NCI-H2196 (cell line): ENCODE measurements at regions not wholly inside any gene's neighbourhood (a gene's known extent, or its start where the extent isn't known, plus 50 kb on each side); places are given as distances from the start of the nearest gene placed in this dataset.
"Not testable (repeated sequence)": the region's sequence is repeated elsewhere in the genome, so short reads cannot be mapped to it uniquely, and the experiment has no call there.

Experiments used
- DNase-seq: peaks from one replicate; lab custom pipeline; 2025; ENCODE audit not compliant: unreplicated experiment; lab: John Stamatoyannopoulos, UW

DNA sequence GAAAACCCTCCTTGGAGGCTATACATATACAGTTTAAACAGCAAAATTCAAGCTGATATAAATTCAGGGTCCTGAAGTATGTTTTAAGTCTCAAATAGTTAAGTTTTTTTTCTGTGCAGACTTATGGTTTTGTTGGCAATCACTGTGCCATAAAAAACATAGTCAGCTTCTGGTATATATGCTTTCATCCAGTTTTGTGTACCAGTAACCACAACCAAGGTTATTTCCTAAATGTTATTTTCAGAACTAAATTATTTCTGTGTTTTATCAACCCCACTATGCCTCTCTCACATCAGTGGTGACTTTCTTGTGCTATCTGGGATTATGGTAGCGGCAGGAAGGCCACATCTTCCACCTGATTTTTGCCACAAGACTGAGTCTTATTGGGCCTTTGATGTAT is 107.7 kb upstream of the SMARCA2 start:
- DNase-seq: no peak

DNA sequence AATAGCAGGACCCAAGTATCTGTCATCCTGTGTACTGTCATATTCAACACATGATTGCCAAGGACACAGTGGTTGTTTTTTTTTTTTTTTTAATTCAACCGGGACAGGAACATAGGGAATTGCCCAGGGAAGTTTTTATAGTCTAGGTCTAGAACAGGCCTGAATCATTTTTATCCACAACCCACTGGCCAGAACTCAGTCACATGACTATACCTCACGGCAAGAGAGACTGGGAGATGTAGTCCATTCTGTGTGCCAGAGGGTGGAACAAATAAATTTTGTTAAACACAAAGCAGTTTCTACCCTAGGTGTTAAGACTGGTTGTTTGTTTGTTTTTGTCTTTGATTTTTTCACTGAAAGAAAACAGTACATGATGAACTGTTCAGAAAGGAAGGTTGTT is 105.8 kb upstream of the SMARCA2 start:
- no peak for DNase-seq

DNA sequence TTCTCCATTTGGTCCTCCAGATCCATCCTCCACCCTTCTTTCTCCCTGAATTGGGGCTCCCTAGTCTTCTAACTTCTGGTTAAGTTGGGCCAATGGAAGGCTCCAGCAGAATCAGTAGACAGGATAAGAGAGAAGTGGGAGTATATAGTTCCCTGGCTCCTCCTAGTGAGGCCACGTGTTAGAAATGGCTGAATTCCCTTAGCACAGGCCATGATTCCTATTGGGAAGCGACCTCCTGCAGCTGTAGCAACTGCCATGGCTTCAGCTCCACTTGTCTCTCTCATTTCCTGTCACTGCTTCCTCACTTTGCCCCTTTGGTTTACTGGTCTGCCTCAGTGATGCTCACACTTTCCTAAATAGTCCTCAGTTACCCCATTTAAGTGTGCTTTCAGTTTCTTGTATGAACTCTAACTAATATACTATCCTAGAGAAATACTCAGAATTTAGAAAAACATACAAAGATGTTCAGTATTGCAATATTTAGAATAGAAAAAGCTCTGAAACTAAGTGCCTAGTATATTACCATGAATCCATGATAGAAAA is 104.8 kb upstream of the SMARCA2 start:
- DNase-seq: no peak

DNA sequence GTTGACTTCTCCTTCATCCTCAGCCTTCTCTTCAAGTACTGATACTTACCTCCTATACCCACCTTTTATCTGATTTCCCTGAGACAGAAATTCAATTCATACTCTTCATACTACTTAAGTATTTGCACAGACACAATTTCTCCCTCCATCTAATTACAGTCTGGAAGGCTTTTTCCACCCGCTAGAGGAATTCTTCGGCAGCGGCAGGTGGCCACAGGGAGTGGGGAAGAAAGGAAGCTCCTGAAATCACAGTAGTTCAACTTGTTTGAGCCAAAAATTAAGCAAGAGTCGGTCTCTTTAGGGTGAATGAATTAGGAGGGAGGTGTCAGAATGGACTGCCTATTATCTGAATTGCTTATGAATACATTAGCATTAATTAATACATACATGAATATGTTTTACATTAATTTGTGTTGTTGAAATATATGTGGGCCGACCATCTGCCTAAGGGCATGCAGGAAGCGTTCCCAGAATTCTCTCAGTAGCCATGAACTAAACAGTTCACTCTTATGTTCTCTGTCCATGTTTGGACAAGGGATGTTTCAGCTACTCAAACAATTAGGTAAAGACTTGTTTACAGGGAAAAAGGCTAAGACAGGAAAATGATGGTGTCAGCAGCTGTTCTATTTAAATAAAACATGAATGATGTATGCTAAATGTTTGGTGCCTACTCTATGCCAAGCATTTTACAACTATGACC is 101.4 kb upstream of the SMARCA2 start:
- no peak for DNase-seq

DNA sequence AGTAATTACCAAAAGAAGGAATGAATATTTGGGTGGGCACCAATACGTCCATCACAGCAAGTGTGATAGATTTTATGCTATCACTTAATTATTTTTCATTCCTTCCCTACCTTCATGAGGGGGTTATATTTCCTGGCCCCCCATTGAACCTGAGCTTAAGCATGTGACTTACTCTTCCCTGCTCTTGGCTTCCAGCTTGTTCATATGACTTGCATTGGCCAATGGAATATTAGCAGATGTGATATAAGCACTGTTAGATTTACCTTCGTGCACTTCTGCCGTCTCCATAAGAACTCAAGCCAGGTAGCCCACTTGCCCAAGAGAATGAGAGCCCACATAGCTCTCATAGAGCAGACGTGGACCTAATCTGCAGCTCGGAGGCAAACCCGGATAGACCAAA is 99.1 kb upstream of the SMARCA2 start:
- no peak for DNase-seq

DNA sequence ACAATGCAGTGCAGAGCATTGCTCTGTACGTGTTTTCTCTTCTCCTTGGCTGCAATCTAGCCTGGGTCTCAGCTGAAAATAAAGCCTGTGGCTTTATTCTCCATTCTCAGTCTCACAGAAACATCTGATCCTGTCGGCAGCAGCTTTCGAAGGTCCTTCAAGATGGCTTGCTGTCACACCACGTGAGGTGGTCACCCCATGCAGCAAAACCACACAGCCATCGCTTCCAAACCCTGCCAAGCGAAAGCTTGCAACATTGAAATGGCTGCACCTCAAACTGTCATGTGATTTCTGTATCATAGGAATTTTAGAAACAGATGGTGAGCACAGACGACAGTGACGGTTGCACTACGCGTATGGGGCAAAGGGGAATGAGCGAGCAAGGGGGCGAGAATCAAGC is 98.5 kb upstream of the SMARCA2 start:
- no peak for DNase-seq

DNA sequence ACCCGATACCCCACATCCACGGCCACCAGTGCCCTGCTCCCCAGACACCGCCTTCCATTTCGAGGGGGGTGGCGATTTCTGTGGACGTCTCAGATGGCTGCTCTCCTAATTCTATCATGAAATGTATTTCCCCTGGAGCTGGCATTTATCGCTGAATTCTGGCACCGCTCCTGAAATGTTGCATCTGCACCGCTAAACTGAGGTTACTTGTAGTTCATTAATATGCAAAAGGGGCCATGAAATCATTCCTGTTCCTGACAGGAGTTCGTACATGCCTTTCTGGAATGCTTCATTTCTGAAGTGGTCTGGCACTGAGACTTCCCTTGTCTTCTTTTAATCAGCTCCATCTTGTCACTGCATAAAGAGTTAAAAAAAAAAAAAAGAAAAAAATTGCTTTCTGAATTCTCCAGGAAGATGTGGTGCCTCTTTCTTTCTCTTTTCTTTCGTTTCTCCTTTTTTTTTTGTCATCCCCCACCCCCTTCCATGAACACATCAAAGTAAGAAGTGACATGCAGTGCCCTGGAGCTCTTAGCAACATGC is 97.7 kb upstream of the SMARCA2 start:
- DNase-seq: no peak

DNA sequence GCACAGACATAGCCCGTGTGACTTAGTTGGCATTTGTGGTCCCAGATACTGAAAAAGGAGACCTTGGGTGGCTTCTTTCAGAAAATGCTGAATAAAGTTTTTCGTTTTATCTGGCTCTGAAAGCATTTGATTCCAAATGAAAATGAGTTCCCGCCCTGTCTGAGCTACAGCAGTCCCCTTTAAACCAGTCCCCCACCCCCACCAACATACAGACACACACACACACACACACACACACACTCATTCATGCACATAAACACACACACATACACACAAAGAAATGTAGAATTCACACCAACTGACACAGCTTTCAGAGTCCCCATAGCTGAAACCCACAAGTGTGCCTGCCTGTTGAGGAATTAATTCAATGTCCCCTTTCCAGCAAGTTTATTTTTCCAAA is 97.0 kb upstream of the SMARCA2 start:
- DNase-seq: no peak

DNA sequence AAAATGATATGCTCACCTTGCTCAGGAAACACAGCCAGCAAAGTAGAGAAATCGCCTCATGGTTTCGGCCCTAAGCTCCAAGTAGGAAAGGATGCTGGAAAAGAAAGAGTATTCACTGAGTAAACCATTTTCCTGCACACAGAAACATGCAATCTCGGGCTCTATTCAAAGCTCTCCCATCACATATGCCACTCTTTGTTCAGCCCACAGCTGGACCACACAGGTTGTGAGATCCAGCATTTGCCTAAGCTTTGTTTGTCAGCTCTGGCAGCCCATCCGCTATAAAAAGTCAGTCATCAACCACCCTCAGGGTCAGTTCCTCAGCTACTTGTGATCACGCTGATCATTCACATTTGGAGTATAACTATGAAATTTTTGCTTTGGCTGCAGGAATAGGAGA is 96.5 kb upstream of the SMARCA2 start:
- DNase-seq: no peak

DNA sequence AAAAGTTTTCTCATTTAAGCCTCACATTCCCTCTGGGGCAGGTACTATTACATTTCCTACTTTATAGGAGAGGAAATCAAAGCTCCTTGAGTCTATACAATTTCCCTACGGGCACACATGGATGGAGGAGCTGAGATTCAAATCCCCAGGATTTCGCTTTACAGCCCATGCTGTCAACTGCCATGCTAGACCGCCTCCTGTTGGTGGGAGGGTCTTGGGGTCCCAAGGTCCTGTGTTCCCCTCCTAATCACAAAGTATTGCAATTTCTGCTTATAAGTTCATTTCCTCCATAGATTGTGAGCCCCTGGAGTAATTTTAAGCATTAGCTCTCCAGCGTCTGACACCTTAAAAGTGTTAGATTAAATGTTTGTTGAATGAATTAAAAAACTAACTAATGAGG is 95.9 kb upstream of the SMARCA2 start:
- no peak for DNase-seq

DNA sequence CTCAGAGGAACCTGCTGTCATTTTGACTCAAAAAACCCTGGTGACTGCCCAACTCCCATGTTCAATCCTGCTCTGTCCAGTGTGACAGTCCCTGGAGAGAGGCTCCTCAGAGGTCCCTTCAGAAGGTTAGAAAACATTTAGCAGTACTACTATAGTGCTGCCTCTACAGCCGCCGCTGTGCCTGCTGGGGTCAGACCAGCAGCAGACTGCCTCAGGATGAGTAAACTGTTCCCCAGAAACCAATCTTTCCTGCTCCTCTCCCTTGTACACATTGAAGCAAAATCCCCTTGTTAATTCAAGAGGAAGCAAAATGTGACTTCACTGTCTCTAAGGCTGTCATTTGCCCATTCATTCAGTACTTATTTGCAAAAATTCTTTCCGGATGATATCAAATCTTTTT is 94.8 kb upstream of the SMARCA2 start:
- no peak for DNase-seq

DNA sequence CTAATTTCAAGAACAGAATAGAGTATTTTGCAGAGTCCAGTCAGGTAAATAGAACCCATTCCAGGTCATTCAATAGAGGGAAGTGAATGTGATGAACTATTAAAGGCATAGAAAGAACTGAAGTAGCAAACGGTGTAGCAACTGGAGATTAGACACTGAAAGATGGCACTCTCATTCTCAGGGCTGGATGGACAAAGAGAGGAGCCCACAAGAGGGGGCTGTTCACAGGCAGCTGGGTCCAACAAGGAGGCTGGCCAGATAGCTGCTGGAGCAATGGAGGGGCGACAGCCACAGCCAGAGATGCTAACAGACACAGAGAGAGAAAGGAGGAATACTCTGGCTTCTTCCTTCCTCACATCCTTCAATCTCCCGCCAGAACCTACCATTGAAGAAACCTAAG is 93.1 kb upstream of the SMARCA2 start:
- DNase-seq: no peak

DNA sequence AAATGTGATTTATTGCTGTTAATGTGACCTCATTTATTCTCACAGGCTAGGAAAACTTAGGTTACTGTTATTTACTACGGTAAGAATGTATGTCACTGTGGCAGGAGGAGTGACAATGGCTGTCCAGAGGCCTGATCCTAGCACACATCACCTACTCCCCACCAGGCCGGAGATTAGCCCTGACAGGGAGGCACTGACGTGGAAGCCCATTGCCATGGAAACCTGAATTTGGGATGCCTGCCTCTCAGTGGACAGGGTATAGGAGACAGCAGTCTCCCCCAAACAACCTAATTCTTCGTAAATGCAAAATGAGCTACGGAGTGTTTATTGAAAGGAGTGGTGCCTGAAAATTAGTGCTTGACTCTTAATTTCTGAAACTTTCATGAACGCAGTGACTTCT is 87.6 kb upstream of the SMARCA2 start:
- no peak for DNase-seq

DNA sequence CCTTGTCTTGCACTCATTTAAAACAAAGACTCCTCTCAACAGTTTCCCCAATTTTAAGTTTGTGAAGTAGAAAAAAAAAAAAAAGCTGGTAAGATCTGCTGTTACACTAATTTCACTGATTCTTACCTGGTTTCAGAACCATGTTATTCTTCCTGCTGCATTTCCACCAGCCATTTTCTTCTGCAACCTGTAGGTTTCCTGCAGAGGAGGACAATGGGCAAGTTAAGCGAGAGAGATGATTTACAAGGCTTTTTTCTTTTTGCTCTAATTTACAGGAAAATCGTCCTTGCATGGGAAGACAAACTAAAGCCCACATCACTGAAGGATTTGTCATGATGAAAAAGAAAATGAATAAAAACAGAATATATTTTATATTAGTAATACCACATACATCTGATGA is 86.0 kb upstream of the SMARCA2 start:
- DNase-seq: no peak

DNA sequence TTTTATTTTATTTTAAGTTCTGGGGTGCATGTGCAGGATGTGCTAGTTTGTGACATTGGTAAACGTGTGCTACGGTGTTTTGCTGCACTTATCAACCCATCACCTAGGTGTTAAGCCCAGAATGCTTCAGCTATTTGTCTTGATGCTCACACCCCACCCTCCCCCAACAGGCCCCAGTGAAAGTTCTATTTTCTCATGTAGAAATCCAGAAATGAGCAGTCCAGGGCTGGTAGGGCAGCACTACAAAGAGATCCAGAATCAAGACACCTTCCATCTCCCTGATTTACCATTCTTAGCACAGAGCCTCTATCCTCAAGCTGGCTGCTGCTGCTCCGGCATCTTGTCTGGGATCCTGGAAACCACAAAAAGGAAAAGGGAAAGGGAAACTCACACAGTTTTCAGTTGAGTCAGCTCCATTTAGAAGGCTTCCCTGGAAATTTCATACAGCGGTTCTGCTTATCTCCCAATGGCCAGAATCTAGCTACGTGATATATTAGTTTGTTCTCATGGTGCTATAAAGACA is 85.4 kb upstream of the SMARCA2 start:
- DNase-seq: no peak

DNA sequence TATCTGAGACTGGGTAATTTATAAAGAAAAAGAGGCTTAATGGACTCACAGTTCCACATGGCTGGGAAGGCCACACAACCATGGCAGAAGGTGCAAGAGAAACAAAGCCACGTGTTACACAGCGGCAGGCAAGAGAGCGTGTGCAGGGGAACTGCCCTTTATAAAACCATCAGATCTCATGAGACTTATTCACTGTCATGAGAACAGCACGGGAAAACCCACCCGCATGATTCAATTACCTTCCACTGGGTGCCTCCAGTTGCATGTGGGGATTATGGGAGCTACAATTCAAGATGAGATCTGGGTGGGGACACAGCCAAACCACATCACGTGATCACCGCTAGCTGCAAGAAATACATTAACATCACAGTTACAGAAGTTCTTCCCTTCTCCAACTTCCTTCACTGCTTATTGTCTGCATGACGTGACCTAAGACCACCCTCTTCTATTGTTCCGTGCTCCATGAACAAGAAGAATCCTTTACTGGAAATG is 84.9 kb upstream of the SMARCA2 start:
- not testable (repeated sequence) for DNase-seq

DNA sequence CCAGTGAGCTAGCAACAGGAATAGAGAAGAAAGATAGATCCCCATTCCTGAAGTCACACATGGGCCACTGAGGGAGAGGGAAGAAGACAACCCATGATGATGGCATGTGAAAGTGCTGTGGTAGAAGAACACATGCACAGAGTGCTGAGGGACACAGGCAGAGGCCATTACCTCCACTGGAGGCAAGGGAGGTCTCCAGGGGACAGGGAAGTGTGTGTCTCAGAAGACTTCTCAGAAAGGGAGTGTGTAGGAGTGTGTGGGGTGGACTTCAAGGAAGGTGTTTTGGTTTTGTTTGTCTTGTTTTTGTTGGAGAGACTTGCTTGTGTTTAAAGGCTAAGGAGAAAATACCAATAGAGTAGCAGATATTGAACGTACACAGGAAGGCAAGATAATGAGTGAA is 77.0 kb upstream of the SMARCA2 start:
- no peak for DNase-seq

DNA sequence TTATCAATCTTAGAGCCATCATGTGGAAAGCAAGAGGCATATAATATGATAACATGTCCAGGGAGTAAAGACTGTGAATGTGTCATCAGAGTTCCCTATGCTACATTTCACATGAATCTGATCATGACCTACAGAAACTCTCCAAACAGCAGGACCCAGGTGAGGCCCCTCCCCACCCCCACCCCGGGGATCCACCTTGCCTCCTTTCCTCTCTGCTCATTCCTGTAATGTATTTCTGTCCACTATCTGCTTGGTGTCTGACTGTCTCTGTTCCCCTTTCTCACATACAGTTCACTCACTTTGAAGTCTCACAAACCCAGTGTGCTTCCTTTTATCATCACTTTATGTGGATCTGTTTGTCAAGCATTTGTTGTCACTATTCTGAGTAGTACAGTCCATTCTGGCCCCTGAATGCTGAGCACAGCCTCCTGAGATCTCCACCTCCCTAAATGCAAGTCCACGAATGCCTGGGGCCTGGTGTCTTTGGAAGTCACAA is 76.4 kb upstream of the SMARCA2 start:
- DNase-seq: no peak

DNA sequence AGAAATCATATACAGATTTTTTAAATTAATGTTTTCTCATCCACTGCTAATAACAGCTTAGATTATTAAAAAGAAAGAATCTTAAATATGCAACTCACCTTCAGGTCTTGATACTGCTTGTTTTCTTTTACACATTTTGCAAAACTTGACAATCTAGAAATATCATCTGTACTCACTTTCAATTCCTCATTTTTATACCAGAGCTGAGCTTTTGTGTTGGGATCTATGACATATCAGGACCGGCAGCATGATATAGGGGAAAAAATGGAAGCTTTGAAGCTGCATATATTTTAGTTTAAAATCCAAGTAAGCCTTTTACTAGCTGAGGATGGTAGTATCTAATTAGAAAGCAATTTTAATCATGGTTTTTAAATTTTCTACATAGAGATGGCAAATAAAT is 75.7 kb upstream of the SMARCA2 start:
- DNase-seq: no peak

DNA sequence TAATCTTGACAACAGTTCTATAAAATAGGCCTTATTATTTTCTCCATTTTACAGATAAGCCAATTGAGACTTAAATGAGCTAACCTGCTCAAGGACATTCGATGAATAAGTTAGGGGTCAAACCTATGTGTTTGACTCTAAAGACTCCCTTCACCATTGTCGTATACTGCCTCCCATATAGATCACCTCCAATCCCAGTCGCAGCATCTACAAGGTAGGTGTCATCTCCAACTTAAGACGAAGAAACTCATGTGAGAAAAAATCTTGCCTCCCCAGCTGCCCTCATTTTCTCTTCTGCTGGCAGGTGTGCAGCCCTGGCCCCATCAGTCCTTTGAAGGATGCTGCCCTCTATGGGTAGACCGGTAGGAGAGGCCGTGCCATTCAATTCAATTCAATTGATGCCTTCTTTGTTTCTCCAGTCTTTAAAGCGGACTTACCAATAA is 75.2 kb upstream of the SMARCA2 start:
- DNase-seq: peak; percentile 61

DNA sequence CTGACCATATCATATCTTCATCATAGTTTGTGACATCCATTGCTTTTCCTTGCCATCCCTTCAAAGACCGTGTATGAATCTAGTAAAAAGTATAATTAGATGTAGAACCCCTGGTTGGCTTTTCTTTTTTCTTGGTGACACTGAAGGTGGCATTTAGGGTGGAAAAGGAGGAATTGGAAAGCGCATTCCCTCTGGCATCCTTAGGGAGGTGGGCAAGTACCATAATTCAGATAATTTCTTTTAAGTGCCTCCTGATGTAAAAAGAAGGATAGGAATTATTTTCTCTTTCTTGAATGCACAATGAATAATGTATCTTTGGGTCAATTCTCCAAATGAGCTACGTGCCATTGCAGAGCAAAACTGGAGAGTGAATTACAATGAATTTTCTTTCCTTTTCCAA is 73.2 kb upstream of the SMARCA2 start:
- no peak for DNase-seq

DNA sequence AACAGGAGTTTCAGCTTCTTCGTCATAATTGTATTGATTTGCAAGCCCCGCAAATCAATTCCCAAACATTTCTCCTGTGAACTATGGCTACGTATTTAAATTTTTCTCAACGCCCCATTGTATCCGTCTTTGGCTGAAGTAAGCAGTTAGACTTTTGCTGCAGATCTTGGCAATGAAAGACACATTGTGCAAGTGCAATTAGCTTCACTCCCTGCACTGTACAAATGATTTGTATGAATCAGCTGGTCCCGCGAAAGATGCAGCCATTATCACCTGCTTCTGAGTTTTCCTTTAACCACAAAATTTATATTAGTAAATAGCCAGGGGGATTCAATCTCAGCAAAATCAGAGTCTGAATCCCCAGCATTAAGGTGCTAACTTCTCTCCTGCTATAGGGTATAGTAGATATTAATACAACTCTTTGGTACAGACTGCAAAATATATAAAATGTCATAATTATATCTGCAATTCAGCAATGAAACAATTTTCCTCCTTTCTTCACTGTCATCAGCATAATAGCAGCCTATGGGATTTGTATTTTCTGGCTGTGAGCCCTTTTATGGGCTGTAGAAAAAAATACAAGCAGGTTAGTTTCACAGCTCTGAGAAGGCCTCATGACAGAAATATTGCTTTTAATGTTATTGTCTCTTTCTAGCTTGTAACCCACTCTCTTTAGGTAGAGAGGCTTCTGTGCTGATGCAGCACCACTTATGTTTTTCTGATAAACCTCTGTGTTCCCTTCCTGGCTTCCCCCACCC is 68.4 kb upstream of the SMARCA2 start:
- no peak for DNase-seq
